Coronary artery (tissue), 2 donors: ENCODE measurements at regions not wholly inside any gene's neighbourhood (a gene's known extent, or its start where the extent isn't known, plus 50 kb on each side); places are given as distances from the start of the nearest gene placed in this dataset.
"Not testable (repeated sequence)": the region's sequence is repeated elsewhere in the genome, so short reads cannot be mapped to it uniquely, and the experiment has no call there.

ENCODE experiments used
- DNase-seq: peaks from one replicate; pipeline ENCODE4 v3.0.0-alpha.2; 2017; ENCODE audit warnings: low spot score
- H3K27ac ChIP-seq, 2 donors: fragments of 200-600 bp; sonication (generic); one replicate each; pipeline ENCODE4 v1.5.1; 2016 to 2019
- H3K4me3 ChIP-seq: fragments of 200-600 bp; sonication (generic); 2 replicates; pipeline ENCODE4 v1.5.1; 2016; ENCODE audit warnings: mild to moderate bottlenecking, moderate library complexity
- TF ChIP-seq, protein P1 (sequence below): fragments of 200-600 bp; sonication (generic); IDR thresholded peaks from one replicate; pipeline ENCODE4 v1.5.1; 2019; ENCODE audit warnings: antibody characterized with exemption

DNA sequence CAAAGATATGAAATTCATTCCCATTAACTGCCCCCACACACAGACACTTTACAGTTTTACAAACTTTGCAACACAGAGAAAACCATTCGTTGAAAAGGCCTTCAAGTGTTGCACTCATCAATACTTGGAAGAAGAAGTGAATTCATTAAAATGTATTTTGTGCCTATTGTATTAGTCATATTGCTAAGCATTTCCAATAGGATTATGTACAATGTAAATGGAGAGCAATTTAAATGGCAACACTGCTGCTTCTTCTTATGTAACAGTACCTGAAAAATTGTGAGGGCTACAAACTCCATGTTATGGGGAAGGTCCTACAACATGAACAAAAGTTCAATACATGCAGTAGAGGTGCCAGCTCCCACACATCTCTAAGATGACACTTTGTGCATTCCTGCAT is 209.3 kb upstream of the POGK start:
- no peak overlapping the region for H3K4me3 ChIP-seq
- no peak overlapping the region for H3K27ac ChIP-seq
- TF ChIP-seq, protein P1, sequence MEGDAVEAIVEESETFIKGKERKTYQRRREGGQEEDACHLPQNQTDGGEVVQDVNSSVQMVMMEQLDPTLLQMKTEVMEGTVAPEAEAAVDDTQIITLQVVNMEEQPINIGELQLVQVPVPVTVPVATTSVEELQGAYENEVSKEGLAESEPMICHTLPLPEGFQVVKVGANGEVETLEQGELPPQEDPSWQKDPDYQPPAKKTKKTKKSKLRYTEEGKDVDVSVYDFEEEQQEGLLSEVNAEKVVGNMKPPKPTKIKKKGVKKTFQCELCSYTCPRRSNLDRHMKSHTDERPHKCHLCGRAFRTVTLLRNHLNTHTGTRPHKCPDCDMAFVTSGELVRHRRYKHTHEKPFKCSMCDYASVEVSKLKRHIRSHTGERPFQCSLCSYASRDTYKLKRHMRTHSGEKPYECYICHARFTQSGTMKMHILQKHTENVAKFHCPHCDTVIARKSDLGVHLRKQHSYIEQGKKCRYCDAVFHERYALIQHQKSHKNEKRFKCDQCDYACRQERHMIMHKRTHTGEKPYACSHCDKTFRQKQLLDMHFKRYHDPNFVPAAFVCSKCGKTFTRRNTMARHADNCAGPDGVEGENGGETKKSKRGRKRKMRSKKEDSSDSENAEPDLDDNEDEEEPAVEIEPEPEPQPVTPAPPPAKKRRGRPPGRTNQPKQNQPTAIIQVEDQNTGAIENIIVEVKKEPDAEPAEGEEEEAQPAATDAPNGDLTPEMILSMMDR = no peak
- DNase-seq = no peak

DNA sequence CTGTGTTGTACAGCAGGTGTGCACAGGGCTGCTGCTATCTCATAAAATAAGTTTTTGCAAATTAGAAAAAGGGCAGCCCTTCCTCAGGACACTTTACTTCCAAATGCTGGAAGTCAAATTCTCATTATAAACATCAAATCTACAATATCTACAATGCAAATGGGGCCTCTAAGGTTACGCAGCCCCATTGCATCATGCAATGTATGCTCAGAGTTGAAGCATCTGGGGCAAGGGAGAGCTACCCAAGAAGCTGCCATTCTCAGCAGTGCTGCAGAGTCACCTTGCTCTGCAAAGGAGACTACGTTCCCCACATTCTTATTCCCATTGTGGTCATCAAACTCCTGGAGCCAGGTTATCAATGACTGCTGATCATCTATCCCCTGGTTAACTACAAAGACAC is 208.9 kb upstream of the POGK start:
- H3K4me3 ChIP-seq = no peak overlapping the region
- DNase-seq = no peak
- no peak overlapping the region for H3K27ac ChIP-seq
- TF ChIP-seq, protein P1 = no peak

DNA sequence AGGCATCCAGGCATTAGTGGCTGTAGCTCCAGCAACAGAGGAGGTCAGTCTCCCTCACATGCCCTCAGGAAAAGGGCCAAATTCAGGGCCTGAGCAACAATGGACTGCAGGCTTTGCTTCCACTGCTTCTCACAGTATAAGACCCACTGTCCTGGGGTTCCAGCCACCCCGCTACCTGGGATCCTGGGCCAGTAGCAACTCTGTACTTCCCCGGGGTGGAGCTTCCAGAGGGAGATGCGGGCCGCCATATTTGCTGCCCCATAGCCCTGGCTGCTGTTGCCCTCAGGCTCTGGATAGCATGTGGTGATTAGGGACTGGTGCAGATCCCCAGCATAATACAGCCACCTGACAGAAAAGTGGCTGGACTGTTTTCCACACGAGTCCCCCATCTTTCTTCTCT is 201.1 kb upstream of the POGK start:
- Histone ChIP-seq H3K4me3 (no peak overlapping the region), H3K27ac (no peak overlapping the region)
- DNase-seq = no peak
- TF ChIP-seq, protein P1 = no peak

DNA sequence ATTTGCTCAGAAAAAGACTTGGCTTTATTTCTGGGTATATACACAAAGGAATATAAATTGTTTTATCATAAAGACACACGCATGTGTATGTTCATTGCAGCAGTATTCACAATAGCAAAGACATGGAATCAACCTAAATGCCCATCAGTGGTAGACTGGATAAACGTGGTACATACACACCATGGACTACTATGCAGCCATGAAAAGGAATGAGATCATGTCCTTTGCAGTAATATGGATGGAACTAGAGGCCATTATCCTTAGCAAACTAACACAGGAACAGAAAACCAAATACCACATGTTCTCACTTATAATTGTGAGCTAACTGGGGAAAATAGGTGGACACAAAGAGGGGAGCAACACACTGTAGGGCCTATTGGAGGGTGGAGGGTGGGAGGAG is 182.0 kb upstream of the POGK start:
- H3K27ac ChIP-seq, DNase-seq, H3K4me3 ChIP-seq: not testable (repeated sequence)

DNA sequence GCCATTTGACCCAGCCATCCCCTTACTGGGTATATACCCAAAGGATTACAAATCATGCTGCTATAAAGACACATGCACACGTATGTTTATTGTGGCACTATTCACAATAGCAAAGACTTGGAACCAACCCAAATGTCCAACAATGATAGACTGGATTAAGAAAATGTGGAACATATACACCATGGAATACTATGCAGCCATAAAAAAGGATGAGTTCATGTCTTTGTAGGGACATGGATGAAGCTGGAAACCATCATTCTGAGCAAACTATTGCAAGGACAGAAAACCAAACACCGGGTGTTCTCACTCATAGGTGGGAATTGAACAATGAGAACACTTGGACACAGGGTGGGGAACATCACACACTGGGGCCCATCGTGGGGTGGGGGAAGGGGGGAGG is 172.5 kb upstream of the POGK start:
- not testable (repeated sequence) for H3K4me3 ChIP-seq, H3K27ac ChIP-seq, DNase-seq

DNA sequence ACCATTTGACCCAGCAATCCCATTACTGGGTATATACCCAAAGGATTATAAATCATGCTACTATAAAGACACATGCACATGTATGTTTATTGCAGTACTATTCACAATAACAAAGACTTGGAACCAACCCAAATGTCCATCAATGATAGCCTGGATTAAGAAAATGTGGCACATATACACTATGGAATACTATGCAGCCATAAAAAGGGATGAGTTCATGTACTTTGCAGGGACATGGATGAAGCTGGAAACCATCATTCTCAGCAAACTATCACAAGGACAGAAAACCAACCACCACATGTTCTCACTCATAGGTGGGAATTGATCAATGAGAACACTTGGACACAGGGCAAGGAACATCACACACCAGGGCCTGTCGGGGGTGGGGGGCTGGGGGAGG is 171.7 kb upstream of the POGK start:
- not testable (repeated sequence) for H3K27ac ChIP-seq, DNase-seq, H3K4me3 ChIP-seq

DNA sequence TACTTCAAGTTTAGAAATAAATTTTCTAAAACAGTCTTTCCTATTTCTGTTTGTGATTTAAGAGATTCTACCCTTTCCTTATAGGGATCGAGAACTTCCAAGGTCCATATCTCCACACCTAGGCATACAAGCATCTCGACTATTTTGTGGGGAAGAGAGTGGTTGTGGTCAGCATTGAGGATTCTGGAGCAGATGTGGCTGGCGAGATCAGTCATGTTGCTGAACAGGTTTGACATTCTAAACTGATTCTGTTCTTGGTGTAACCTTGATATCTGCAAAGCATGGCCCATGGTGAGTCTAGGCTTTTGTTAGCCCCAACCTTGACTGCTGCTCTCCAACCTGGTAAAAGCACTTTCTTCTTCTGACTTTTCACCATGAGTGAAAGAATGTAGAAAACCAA is 167.6 kb upstream of the POGK start:
- TF ChIP-seq, protein P1 = no peak
- no peak for DNase-seq
- Histone ChIP-seq H3K4me3 (no peak overlapping the region), H3K27ac (no peak overlapping the region)

DNA sequence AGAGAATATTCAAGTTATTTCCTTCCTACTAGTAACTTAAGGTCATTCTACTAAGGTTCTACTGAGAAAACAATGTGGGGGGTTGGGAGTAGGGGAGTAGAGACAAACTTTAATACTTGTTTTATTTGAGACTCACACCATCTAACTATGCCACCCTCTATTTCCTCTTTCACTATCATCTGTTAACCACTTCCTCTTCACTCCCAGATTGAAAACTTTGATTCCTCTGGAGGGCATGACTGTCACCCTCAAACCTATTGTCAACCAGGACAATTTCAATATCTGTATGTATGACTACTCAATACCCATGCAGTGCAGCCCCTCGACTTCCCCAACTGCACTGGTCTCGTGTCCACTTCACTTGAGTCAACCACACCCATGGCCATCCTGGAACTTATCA is 165.6 kb upstream of the POGK start:
- Histone ChIP-seq H3K4me3 (no peak overlapping the region), H3K27ac (no peak overlapping the region)
- no peak for DNase-seq
- TF ChIP-seq, protein P1 = no peak

DNA sequence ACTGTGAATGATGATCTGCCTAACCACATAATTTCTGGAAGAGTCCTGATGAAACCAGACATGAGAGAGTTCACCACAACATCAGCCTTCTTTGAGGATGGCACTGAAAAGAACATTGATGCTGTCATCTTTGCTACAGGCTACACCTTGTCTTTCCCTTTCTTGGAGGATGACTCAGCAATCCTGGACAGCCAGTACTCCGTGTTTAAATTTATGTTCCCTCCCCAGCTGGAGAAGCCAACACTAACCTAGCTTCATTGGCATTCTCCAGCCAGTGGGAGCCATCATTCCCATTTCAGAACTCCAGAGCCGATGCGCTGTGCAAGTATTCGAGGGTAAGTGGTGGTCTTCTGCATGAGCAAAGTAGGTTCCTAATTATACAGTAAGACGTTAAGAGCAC is 164.1 kb upstream of the POGK start:
- Histone ChIP-seq H3K4me3 (no peak overlapping the region), H3K27ac (no peak overlapping the region)
- no peak for DNase-seq
- TF ChIP-seq, protein P1 = no peak
